H9 (cell line): ENCODE measurements at regions not wholly inside any gene's neighbourhood (a gene's known extent, or its start where the extent isn't known, plus 50 kb on each side); places are given as distances from the start of the nearest gene placed in this dataset.

Experiments
- DNase-seq: peaks from one replicate; pipeline ENCODE4 v3.0.0-alpha.2; 2017
- H2AFZ ChIP-seq: one replicate; pipeline ENCODE4 v1.6.1; 2013; ENCODE audit warnings: mild to moderate bottlenecking, low read length, control low read depth, moderate library complexity
- H2AK5ac ChIP-seq: 2 replicates; pipeline ENCODE4 v1.6.1; 2013; ENCODE audit warnings: low read length, control low read depth, mixed read lengths; ENCODE audit not compliant: insufficient read length
- H2BK120ac ChIP-seq: one replicate; pipeline ENCODE4 v1.6.1; 2013; ENCODE audit warnings: low read depth, mild to moderate bottlenecking, low read length, control low read depth, inconsistent platforms; ENCODE audit not compliant: poor library complexity, severe bottlenecking
- H2BK12ac ChIP-seq: 2 replicates; pipeline ENCODE4 v1.6.1; 2013; ENCODE audit warnings: low read length, control low read depth, mixed read lengths, low read depth; ENCODE audit not compliant: insufficient read length
- H2BK15ac ChIP-seq: 2 replicates; pipeline ENCODE4 v1.6.1; 2013; ENCODE audit warnings: low read depth, low read length, control low read depth
- H2BK20ac ChIP-seq: one replicate; pipeline ENCODE4 v1.6.1; 2013; ENCODE audit warnings: low read depth, mild to moderate bottlenecking, low read length, control low read depth, inconsistent platforms; ENCODE audit not compliant: poor library complexity, severe bottlenecking
- H2BK5ac ChIP-seq: 2 replicates; pipeline ENCODE4 v1.6.1; 2013; ENCODE audit warnings: low read length, control low read depth, mixed read lengths; ENCODE audit not compliant: insufficient read length
- H3K14ac ChIP-seq: 2 replicates; pipeline ENCODE4 v1.6.1; 2013; ENCODE audit warnings: low read length, control low read depth; ENCODE audit not compliant: insufficient read depth
- H3K18ac ChIP-seq: 2 replicates; pipeline ENCODE4 v1.6.1; 2013; ENCODE audit warnings: low read depth, mild to moderate bottlenecking, mixed read lengths, low read length, control low read depth; ENCODE audit not compliant: insufficient read length
- H3K23ac ChIP-seq: 2 replicates; pipeline ENCODE4 v1.6.1; 2013; ENCODE audit warnings: low read length, control low read depth, mixed read lengths, low read depth; ENCODE audit not compliant: insufficient read length
- H3K23me2 ChIP-seq: 2 replicates; pipeline ENCODE4 v1.6.1; 2013; ENCODE audit warnings: low read depth, mild to moderate bottlenecking, mixed read lengths, low read length, control low read depth; ENCODE audit not compliant: insufficient read length, poor library complexity, severe bottlenecking
- H3K27ac ChIP-seq: 2 replicates; pipeline ENCODE4 v1.5.1; 2013; ENCODE audit warnings: low read length, control low read depth, mixed read lengths, low read depth; ENCODE audit not compliant: insufficient read length
- H3K27me3 ChIP-seq: 2 replicates; pipeline ENCODE4 v1.6.1; 2013; ENCODE audit warnings: low read length, control low read depth, inconsistent platforms; ENCODE audit not compliant: insufficient read depth
- H3K4ac ChIP-seq: 2 replicates; pipeline ENCODE4 v1.6.1; 2013; ENCODE audit warnings: low read depth, mild to moderate bottlenecking, control low read depth, inconsistent platforms, low read length, moderate library complexity
- H3K4me1 ChIP-seq: 2 replicates; pipeline ENCODE4 v1.6.1; 2013; ENCODE audit warnings: low read length, control low read depth, inconsistent platforms; ENCODE audit not compliant: insufficient read depth
- H3K4me2 ChIP-seq: 2 replicates; pipeline ENCODE4 v1.6.1; 2013; ENCODE audit warnings: low read length, control low read depth, mixed read lengths; ENCODE audit not compliant: insufficient read length, insufficient read depth
- H3K56ac ChIP-seq: 2 replicates; pipeline ENCODE4 v1.6.1; 2013; ENCODE audit warnings: low read depth, mild to moderate bottlenecking, mixed read lengths, low read length, control low read depth; ENCODE audit not compliant: insufficient read length
- H3K79me1 ChIP-seq: 2 replicates; pipeline ENCODE4 v1.6.1; 2013; ENCODE audit warnings: low read depth, mild to moderate bottlenecking, moderate library complexity, low read length, control low read depth, inconsistent platforms; ENCODE audit not compliant: insufficient read depth, poor library complexity, severe bottlenecking
- H3K79me2 ChIP-seq: 2 replicates; pipeline ENCODE4 v1.6.1; 2013; ENCODE audit warnings: low read length, control low read depth, inconsistent platforms; ENCODE audit not compliant: insufficient read depth
- H3K9ac ChIP-seq: 2 replicates; pipeline ENCODE4 v1.6.1; 2013; ENCODE audit warnings: low read length, control low read depth, mixed read lengths; ENCODE audit not compliant: insufficient read length; ENCODE audit errors: extremely low read depth
- H3K9me3 ChIP-seq: one replicate; pipeline ENCODE4 v1.6.1; 2013; ENCODE audit warnings: low read depth, low read length, inconsistent platforms; ENCODE audit not compliant: control insufficient read depth
- H3T11ph ChIP-seq: one replicate; pipeline ENCODE4 v1.6.1; 2013; ENCODE audit warnings: mild to moderate bottlenecking, low read length, control low read depth, inconsistent platforms
- H4K20me1 ChIP-seq: one replicate; pipeline ENCODE4 v1.6.1; 2013; ENCODE audit not compliant: control insufficient read depth, insufficient read length, insufficient read depth
- H4K5ac ChIP-seq: 2 replicates; pipeline ENCODE4 v1.6.1; 2013; ENCODE audit warnings: low read depth, mild to moderate bottlenecking, mixed read lengths, low read length, control low read depth; ENCODE audit not compliant: insufficient read length
- H4K8ac ChIP-seq: replicated peaks from 2 replicates; pipeline ENCODE4 v1.6.1; 2013; ENCODE audit warnings: low read length, control low read depth, mixed read lengths, low read depth; ENCODE audit not compliant: insufficient read length
- H4K91ac ChIP-seq: 2 replicates; pipeline ENCODE4 v1.6.1; 2013; ENCODE audit warnings: low read depth, mild to moderate bottlenecking, moderate library complexity, mixed read lengths, low read length, control low read depth; ENCODE audit not compliant: insufficient read length
- H3K27ac Mint-ChIP-seq, 3 experiments: 2 replicates in 2 of 3; 3 replicates in 1 of 3; pipeline ENCODE4 v1.8.0; 2020 to 2021; ENCODE audit warnings: mixed read lengths in 3 of 3, mild to moderate bottlenecking in 1 of 3, moderate library complexity in 1 of 3
- H3K27me3 Mint-ChIP-seq: 2 replicates; pipeline ENCODE4 v1.8.0; 2021; ENCODE audit warnings: low read depth, mild to moderate bottlenecking, moderate library complexity, mixed read lengths
- H3K36me3 Mint-ChIP-seq, 3 experiments: 2 replicates in 2 of 3; 3 replicates in 1 of 3; pipeline ENCODE4 v1.8.0; 2020 to 2021; ENCODE audit warnings: low read depth in 3 of 3, mixed read lengths in 3 of 3; ENCODE audit not compliant: insufficient read depth in 1 of 3
- H3K4me1 Mint-ChIP-seq, 2 experiments: 2 replicates each; pipeline ENCODE4 v1.8.0; 2020; ENCODE audit warnings: mixed read lengths in 2 of 2
- H3K4me3 Mint-ChIP-seq, 2 experiments: 2 replicates in 1 of 2; 3 replicates in 1 of 2; pipeline ENCODE4 v1.8.0; 2020 to 2021; ENCODE audit warnings: mild to moderate bottlenecking in 2 of 2, mixed read lengths in 2 of 2, moderate library complexity in 1 of 2
- H3K9me3 Mint-ChIP-seq, 2 experiments: 2 replicates in 1 of 2; 3 replicates in 1 of 2; pipeline ENCODE4 v1.8.0; 2020; ENCODE audit warnings: mild to moderate bottlenecking in 2 of 2, mixed read lengths in 2 of 2, moderate library complexity in 1 of 2
- CTCF ChIP-seq: fragments of 200-600 bp; sonication (generic); conservative IDR thresholded peaks from 3 replicates; pipeline ENCODE4 v1.8.0; 2021; ENCODE audit warnings: antibody characterized with exemption, mild to moderate bottlenecking

- Mint-ChIP-seq H3K27me3 (no peaks in the 10 kb centered on the region), H3K9me3 (no peaks in the 10 kb centered on the region), H3K4me1 (no peaks in the 10 kb centered on the region), H3K4me3 (no peak overlapping the region), H3K36me3 (no peaks in the 10 kb centered on the region), H3K27ac (no peak overlapping the region)
- Histone ChIP-seq H3K23me2 (no peaks in the 10 kb centered on the region), H3K14ac (no peak overlapping the region), H2BK20ac (no peak overlapping the region), H3K4ac (no peak overlapping the region), H3K23ac (no peak overlapping the region), H3K27me3 (no peaks in the 10 kb centered on the region), H3K4me1 (no peaks in the 10 kb centered on the region), H3K79me2 (no peaks in the 10 kb centered on the region), H3K9ac (no peak overlapping the region), H4K20me1 (no peaks in the 10 kb centered on the region), H3K79me1 (no peaks in the 10 kb centered on the region), H3K9me3 (no peaks in the 10 kb centered on the region), H4K91ac (no peak overlapping the region), H2AK5ac (no peak overlapping the region), H3K27ac (no peak overlapping the region), H3T11ph (no peak overlapping the region), H3K56ac (no peak overlapping the region), H2BK15ac (no peak overlapping the region), H3K4me2 (no peak overlapping the region), H2BK5ac (no peak overlapping the region), H4K5ac (no peak overlapping the region), H3K18ac (no peak overlapping the region), H2BK12ac (no peak overlapping the region), H2AFZ (no peak overlapping the region), H2BK120ac (no peak overlapping the region), H4K8ac (no peak overlapping the region)
- TF ChIP-seq CTCF: no peak
- DNase-seq: no peak
Observed at GRCh38 chr6:133827766-133828165, 61.1 kb upstream of the TCF21 start.
